SKM-1 treated with dmso at 0.1 percent for 144 hours (cell line): ENCODE measurements at regions not wholly inside any gene's neighbourhood (a gene's known extent, or its start where the extent isn't known, plus 50 kb on each side); places are given as distances from the start of the nearest gene placed in this dataset.
"Not testable (repeated sequence)": the region's sequence is repeated elsewhere in the genome, so short reads cannot be mapped to it uniquely, and the experiment has no call there.

ENCODE experiments used
- DNase-seq: peaks from one replicate; lab custom pipeline; 2025; ENCODE audit not compliant: unreplicated experiment; lab: John Stamatoyannopoulos, UW

DNA sequence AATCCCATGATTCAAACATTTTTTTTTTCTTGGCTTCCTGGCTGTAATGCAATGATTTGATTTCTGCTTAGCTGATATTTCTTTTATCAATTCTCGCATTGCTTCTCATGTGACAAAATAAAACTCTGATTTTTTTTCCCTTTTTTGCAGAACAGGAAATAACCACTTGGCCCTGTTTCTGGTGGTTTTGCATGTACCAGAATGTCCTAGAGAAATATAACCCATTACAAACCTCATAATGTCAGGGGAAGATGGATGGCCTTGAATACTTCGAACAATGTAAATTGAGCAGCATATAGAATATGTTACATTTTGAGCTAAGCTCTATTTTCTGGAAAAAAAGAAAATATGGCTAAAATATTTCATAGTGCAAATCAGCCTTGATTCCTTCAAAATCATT lies 275.6 kb downstream of the RAP2B start:
- no peak for DNase-seq

DNA sequence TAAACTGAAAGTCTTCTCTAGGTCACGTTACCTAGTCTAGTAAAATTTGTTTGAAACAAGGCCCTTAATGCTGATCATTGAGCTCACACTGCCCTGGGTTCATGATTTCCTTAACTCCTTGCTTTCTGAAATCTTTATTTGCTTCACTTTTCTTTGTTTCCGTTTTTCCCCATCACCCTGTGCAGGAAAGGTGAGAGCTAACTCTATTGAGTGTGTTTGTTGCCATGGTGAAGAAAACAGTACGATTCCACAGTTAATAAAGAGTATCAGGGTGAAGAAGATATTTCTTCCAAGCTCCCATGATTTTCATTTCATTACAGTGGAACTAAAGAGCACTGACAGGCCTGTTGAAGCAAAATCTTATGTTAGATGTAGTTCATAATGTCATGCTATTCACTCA lies 276.2 kb downstream of the RAP2B start:
- no peak for DNase-seq

DNA sequence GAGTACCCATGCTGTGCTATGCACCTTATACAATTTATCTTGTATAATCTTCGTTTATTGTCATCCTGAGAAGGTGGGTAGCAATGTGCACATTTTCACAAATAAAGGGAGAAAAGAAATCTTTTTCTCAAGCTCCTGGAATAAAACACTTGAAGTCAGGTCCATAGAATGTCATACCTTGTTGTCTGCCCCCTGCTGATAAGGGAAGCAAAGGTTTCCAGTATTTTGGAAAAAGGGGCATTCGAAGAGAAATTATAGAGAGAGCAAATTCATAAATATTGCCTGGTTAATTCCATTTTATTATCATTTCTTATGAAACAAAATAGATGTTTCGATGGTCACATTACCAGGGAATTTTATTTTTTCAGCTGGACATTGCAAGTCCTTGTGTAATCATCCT lies 277.8 kb downstream of the RAP2B start:
- no peak for DNase-seq

DNA sequence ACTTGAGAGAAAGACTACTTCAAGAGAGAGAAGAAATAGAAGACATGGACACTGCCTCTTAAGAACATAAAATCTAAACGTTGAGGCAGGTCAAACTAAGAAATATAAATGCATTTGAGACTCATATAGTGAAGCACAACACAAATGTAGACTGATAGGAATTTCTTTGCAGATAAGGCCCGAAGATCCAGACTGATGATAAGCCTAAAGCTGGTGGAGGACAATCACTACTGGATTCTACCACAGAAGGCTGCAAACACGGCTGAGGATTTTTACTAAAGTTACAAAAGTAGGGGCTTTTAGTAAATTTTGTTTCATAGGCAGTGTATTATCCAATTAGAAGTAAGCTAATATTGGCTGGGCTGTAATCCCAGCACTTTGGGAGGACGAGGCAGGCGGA lies 278.3 kb downstream of the RAP2B start:
- no peak for DNase-seq

- DNase-seq, result no peak
Measured at GRCh38 chr3:153442386-153442785, 280.4 kb downstream of the RAP2B start.

DNA sequence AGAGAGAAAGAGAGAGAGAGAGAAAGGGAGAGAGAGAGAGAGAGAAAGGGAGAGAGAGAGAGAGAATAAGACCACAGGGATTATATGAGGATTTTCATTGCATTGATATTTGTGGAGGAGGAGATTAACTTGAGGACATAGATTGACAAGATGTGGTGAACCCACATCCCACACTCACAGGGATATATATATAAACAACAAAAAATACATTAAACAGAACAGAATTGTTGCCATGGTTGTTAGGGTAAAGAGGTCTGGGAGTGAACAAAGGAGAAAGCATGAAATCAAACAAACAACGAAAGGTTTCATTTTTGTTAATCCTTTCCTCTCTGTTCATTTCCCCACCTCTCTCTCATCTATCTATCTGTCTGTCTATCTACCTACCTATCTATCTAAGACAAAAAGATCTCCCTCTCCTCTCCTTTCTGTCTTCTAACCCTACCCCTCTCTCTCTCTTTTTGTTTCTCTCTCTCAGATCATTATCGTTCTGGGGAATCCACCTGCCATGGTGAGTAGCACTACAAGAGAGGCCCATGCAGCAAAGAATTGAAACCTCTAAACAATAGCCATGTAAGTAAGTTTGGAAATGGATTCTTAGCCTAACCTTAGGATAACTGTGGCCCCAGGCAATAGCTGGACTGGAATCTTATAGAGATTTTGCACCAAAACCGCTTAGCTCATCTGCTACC lies 280.9 kb downstream of the RAP2B start:
- no peak for DNase-seq

- DNase-seq, result no peak
Measured at GRCh38 chr3:153443961-153444360, 281.9 kb downstream of the RAP2B start.

- DNase-seq, result no peak
Measured at GRCh38 chr3:153445817-153446216, 283.8 kb downstream of the RAP2B start.

GRCh38 chr3:153448151-153448829 lies 286.3 kb downstream of the RAP2B start:
- no peak for DNase-seq

GRCh38 chr3:153456833-153457545 lies 295.0 kb downstream of the RAP2B start:
- no peak for DNase-seq

DNA sequence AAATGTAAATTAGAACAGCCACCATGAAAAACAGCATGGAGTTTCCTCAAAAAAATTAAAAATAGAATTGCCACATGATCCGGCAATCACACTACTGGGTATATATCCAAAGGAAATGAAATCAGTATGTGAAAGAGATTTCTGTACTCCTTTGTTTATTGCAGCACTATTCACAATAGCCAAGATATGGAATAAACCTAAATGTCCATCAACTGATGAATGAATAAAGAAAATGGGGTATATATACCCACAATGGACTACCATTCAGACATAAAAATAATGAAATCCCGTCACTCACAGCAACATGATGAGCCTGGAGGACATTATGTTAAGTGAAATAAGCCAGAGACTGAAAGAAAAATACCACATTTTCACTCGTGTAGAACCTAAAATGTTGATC lies 296.9 kb downstream of the RAP2B start:
- DNase-seq, result no peak

- DNase-seq, result no peak
Measured at GRCh38 chr3:153462545-153462944, 300.5 kb downstream of the RAP2B start.

DNA sequence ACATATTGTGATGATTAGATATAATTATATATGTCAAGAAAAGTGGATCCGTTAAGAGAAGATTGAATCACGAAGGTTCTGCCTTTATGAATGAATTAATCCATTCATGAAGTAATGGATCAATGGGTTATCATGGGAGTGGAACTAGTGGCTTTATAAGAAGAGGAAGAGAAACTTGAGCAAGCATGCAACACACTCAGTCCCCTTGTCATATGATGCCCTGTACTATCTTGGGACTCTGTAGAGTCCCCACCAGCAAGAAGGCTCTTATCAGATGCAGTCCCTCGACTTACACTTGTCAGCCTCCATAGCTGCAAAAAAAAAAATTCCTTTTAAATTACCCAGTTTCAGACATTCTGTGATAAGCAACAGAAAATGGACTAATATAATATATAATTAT lies 301.9 kb downstream of the RAP2B start:
- peak; percentile 29 for DNase-seq

GRCh38 chr3:153469162-153469561 lies 307.1 kb downstream of the RAP2B start:
- DNase-seq, result no peak

- no peak for DNase-seq
Measured at GRCh38 chr3:153484842-153485241, 322.8 kb downstream of the RAP2B start.

DNA sequence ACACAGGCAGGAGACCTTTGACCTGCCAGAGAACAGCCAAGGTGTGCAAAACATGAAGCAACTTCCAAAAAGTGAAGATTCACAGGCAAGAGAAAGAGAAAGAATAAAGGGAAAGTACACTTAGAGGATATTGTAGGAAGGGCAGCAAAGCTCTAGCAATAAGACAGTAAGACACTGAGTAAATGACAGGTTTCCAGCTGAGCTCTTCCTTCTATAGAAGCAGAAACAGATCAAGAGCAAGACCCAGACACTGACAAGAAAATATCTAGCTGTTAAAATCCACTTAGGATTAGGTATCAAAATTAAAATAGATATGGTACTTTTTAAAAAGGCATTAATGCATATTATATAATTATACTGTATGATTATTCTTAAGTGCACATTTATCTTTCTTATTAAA lies 333.4 kb downstream of the RAP2B start:
- no peak for DNase-seq

GRCh38 chr3:153502682-153503081 lies 340.7 kb downstream of the RAP2B start:
- DNase-seq, result no peak

DNA sequence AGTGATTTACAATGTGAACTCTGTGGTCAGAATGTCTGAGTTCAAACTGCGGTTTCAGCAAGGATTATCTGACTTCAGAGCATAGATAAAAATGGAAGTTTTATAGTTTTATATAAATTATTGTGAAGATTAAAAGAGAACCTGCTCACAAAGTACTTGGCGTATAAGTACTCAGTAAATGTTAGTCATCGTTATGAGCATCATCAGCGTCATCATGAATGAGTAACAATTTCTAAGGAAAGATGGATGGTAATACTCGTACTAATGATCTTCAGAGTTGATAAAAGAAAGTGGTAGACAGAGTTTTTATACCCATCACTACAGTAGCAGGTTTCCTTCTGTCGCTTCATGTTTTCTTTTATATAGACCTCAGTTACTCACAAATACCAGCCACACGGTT lies 341.8 kb downstream of the RAP2B start:
- DNase-seq, result no peak

DNA sequence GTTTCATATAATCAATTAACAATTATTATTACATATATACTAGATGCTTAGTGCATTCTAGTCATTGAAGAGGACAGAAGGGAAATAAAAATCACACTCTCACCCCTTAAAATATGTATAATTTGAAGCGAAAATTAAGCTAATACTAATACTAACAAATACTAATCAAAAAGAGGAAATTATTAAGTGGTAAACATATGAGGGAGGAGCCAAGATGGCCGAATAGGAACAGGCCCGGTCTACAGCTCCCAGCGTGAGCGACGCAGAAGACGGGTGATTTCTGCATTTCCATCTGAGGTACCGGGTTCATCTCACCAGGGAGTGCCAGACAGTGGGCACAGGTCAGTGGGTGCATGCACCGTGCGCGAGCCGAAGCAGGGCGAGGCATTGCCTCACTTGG lies 344.2 kb downstream of the RAP2B start:
- not testable (repeated sequence) for DNase-seq

DNA sequence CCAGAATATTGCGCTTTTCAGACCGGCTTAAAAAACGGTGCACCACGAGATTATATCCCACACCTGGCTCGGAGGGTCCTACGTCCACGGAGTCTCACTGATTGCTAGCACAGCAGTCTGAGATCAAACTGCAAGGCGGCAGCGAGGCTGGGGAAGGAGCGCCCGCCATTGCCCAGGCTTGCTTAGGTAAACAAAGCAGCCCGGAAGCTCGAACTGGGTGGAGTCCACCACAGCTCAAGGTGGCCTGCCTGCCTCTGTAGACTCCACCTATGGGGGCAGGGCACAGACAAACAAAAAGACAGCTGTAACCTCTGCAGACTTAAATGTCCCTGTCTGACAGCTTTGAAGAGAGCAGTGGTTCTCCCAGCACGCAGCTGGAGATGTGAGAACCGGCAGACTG lies 344.7 kb downstream of the RAP2B start:
- not testable (repeated sequence) for DNase-seq

- DNase-seq, result peak; percentile 3
Measured at GRCh38 chr3:153513236-153513635, 351.2 kb downstream of the RAP2B start.

DNA sequence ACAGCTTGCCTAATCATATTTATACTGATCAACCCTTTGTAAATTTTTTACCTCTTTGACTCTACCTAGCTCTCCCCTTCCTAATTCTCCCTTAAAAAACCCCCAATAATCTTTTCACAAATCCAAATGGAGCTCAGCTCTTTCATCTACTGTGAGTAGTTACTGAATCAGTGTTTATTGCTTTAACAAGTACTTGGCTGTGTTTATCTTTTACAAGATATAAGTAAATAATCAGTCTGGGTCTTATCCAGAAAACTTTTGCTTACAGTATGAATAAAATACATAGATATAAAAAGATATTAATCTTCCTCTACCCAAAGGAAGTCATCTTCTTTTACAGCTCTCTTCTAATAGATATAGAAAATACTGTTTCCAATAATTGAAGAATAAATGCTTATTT lies 366.4 kb downstream of the RAP2B start:
- no peak for DNase-seq
